ENCODE measurements at regions not wholly inside any gene's neighbourhood (a gene's known extent, or its start where the extent isn't known, plus 50 kb on each side); places are given as distances from the start of the nearest gene placed in this dataset.

DNA sequence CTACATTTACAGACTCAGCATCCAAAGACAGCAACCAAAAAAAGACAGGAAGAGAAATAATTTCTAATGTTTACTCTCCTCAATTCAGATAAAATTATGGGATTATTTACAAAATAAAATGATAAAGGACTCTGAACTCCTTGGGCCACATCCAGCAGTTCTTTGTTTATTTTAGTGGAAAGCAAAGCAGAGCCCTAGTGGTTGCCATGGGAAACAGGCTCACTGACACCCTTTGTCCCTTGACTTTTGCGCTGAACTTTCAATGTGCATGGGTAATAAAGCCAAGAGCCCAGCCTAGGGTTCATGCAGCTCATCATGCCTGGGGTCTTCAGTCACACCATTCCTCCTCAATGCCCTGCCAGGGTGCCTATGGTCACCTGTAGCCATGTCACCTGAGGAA lies 442.6 kb upstream of the IGFBP3 start:
- no peak for DNase-seq (ENCODE audit: low spot score in 2 of 2)
- no peaks in the 10 kb centered on the region for H3K4me1 ChIP-seq
- TF ChIP-seq, protein P1, sequence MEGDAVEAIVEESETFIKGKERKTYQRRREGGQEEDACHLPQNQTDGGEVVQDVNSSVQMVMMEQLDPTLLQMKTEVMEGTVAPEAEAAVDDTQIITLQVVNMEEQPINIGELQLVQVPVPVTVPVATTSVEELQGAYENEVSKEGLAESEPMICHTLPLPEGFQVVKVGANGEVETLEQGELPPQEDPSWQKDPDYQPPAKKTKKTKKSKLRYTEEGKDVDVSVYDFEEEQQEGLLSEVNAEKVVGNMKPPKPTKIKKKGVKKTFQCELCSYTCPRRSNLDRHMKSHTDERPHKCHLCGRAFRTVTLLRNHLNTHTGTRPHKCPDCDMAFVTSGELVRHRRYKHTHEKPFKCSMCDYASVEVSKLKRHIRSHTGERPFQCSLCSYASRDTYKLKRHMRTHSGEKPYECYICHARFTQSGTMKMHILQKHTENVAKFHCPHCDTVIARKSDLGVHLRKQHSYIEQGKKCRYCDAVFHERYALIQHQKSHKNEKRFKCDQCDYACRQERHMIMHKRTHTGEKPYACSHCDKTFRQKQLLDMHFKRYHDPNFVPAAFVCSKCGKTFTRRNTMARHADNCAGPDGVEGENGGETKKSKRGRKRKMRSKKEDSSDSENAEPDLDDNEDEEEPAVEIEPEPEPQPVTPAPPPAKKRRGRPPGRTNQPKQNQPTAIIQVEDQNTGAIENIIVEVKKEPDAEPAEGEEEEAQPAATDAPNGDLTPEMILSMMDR (IDR thresholded peaks at IDR 0.05): no peak
- intact Hi-C loops (cut with DNase I): no loop called here
- no peak overlapping the region for H3K27ac ChIP-seq
- no peaks in the 10 kb centered on the region for H3K36me3 ChIP-seq
- no peak overlapping the region for H3K4me3 ChIP-seq
- no peaks in the 10 kb centered on the region for H3K9me3 ChIP-seq
- H3K27me3 ChIP-seq: no peaks in the 10 kb centered on the region

DNA sequence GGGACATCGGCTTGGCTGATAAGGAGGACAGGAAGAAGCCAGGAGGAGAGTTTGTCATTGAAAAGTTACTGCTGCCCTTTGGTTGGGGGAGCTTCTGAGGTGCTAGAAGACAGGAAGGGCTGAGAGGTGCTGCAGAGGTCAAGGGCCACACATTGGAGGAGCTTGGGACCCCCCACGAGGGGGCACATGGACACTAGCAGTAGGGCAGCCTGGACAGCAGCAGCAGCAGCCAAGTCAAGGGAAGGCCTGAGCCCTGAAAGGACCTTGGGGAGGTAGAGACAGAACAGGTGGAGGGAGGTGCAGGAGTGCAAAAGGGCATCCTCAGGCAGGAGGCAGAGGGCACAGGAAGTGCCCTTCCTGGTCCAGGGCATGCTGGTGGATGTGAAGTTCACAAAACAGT lies 439.7 kb upstream of the IGFBP3 start:
- Histone ChIP-seq H3K27ac (no peak overlapping the region), H3K4me3 (no peak overlapping the region), H3K4me1 (no peaks in the 10 kb centered on the region), H3K27me3 (no peaks in the 10 kb centered on the region), H3K9me3 (no peaks in the 10 kb centered on the region), H3K36me3 (no peaks in the 10 kb centered on the region)
- DNase-seq (ENCODE audit: low spot score in 2 of 2): no peak
- intact Hi-C loops (cut with DNase I): no loop called here
- TF ChIP-seq, protein P1 (IDR thresholded peaks at IDR 0.05): no peak

DNA sequence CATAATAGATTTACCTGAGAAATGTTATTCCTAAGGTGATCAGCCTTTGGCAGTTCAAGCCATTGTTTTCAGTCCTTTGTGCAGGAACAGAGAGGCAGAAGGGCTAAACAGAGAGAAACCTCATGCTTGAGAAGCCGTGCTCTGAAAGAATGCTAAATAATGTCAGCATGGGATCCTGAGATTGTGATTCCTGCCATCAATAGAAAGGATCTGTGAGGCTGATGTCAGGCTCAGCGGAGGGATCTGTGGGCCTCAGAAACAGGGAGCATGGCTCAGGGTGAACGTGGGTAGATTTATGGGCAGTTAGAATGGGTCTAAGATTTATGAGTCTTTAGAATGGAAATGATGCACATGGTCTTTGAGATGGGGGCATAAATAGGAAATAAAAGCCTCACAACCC lies 439.2 kb upstream of the IGFBP3 start:
- DNase-seq (ENCODE audit: low spot score in 2 of 2): no peak
- intact Hi-C loops (cut with DNase I): no loop called here

DNA sequence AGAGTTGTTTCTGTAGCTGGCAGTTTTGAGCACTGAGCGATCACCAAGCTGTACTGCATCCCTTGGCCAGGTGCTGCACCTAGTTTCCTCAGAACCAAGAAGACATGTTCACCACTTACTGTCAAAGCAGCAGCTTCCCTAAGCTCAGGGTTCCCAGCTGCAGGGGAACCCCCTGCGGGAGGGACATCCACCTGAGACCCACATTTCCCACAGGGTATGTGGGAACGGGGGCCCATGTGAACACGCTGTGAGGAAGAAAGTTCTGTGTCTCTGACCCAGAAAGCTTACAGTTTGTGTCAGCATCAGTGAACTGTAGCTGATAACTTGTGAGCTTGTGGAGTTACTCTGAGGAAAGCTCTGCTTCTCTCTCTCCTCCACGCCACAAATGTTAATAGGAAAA lies 436.8 kb upstream of the IGFBP3 start:
- Histone ChIP-seq H3K36me3 (no peaks in the 10 kb centered on the region), H3K27ac (no peak overlapping the region), H3K27me3 (no peaks in the 10 kb centered on the region), H3K9me3 (no peaks in the 10 kb centered on the region), H3K4me1 (no peaks in the 10 kb centered on the region), H3K4me3 (no peak overlapping the region)
- TF ChIP-seq, protein P1 (IDR thresholded peaks at IDR 0.05): no peak
- intact Hi-C loops (cut with DNase I): no loop called here
- no peak for DNase-seq (ENCODE audit: low spot score in 2 of 2)

More for the DNA sequence above, 439.2 kb upstream of the IGFBP3 start:
- Histone ChIP-seq H3K4me3 (no peak overlapping the region), H3K27ac (no peak overlapping the region), H3K27me3 (no peaks in the 10 kb centered on the region), H3K36me3 (no peaks in the 10 kb centered on the region), H3K4me1 (no peaks in the 10 kb centered on the region), H3K9me3 (no peaks in the 10 kb centered on the region)
- TF ChIP-seq, protein P1 (IDR thresholded peaks at IDR 0.05): no peak

DNA sequence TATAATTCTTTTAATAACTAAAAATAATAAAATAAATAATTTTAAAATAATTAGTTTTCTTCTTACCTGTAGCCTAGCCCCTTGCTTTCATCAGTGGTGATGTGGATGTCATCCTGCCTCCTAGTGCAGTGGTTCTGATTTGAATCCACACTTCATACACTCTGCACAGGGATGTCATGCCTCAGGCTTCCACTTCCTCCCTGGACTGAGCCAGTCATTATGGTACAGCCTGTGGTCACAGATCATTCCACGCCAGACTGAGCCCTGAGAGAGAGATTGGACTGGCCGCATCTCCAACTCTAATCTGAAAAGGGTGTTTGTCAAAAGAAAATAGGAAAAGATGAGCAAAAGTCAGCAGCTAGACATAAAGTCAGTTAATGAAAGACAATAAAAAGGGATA lies 436.2 kb upstream of the IGFBP3 start:
- no peaks in the 10 kb centered on the region for H3K36me3 ChIP-seq
- no peak for DNase-seq (ENCODE audit: low spot score in 2 of 2)
- intact Hi-C loops (cut with DNase I): no loop called here
- no peaks in the 10 kb centered on the region for H3K4me1 ChIP-seq
- no peaks in the 10 kb centered on the region for H3K27me3 ChIP-seq
- H3K4me3 ChIP-seq: no peak overlapping the region
- TF ChIP-seq, protein P1 (IDR thresholded peaks at IDR 0.05): no peak
- no peaks in the 10 kb centered on the region for H3K9me3 ChIP-seq
- no peak overlapping the region for H3K27ac ChIP-seq

DNA sequence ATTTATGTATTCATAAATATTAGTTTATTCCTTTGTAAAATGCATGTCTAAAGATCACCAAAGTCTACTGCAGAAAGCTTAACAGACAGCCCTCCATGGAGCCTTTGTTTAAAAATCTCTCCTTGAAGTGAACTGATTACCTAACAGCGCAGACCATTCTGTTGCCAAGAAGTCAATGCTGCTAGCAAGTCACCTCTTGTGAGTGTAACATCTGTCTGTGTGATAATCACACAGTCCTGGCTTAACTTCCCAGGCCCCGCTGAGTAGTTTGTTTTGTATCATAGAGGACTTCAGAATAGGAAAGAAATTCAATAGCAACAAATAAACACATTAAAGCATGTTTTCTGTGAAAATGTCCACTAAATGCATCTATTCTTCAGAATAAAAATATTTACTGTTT lies 435.3 kb upstream of the IGFBP3 start:
- no peak for DNase-seq (ENCODE audit: low spot score in 2 of 2)
- Histone ChIP-seq H3K4me3 (no peak overlapping the region), H3K36me3 (no peaks in the 10 kb centered on the region), H3K27ac (no peak overlapping the region), H3K27me3 (no peaks in the 10 kb centered on the region), H3K4me1 (no peaks in the 10 kb centered on the region), H3K9me3 (no peaks in the 10 kb centered on the region)
- TF ChIP-seq, protein P1 (IDR thresholded peaks at IDR 0.05): no peak
- intact Hi-C loops (cut with DNase I): no loop called here

Data from ascending aorta (tissue), 2 donors.